OCI-LY1 (cell line): ENCODE measurements at regions not wholly inside any gene's neighbourhood (a gene's known extent, or its start where the extent isn't known, plus 50 kb on each side); places are given as distances from the start of the nearest gene placed in this dataset.

ENCODE experiments used
- H2AFZ ChIP-seq: fragments of 200-600 bp; sonication (generic), shearing (Covaris generic); 2 replicates; pipeline ENCODE4 v1.6.0; 2014; ENCODE audit warnings: antibody characterized with exemption, mild to moderate bottlenecking, low read length
- H3F3A ChIP-seq: fragments of 200-600 bp; sonication (generic), shearing (Covaris generic); 2 replicates; pipeline ENCODE4 v1.6.0; 2014; ENCODE audit warnings: mild to moderate bottlenecking, antibody characterized with exemption, low read length, moderate library complexity; ENCODE audit not compliant: insufficient read depth
- H3K27ac ChIP-seq: fragments of 200-600 bp; sonication (generic); 2 replicates; pipeline ENCODE4 v1.5.1; 2014; ENCODE audit warnings: low read length, mixed run types, mild to moderate bottlenecking, low read depth; ENCODE audit not compliant: poor library complexity, severe bottlenecking
- H3K27me3 ChIP-seq: fragments of 200-600 bp; sonication (generic); 2 replicates; pipeline ENCODE4 v1.6.0; 2014; ENCODE audit warnings: antibody characterized with exemption, mild to moderate bottlenecking, low read length, moderate library complexity; ENCODE audit not compliant: insufficient read depth
- H3K36me3 ChIP-seq: fragments of 200-600 bp; sonication (generic); 2 replicates; pipeline ENCODE4 v1.6.1; 2014; ENCODE audit warnings: mild to moderate bottlenecking, antibody characterized with exemption, low read length, moderate library complexity, mixed read lengths; ENCODE audit not compliant: insufficient read depth
- H3K4me1 ChIP-seq: fragments of 200-600 bp; sonication (generic); 2 replicates; pipeline ENCODE4 v1.5.1; 2014; ENCODE audit warnings: mild to moderate bottlenecking, low read length, moderate library complexity; ENCODE audit not compliant: insufficient read depth, severe bottlenecking
- H3K4me2 ChIP-seq: fragments of 200-600 bp; sonication (generic), shearing (Covaris generic); 2 replicates; pipeline ENCODE4 v1.6.1; 2014; ENCODE audit warnings: low read length
- H3K4me3 ChIP-seq: fragments of 200-600 bp; sonication (generic); 2 replicates; pipeline ENCODE4 v1.5.1; 2014; ENCODE audit warnings: low read length, low read depth, mild to moderate bottlenecking, mixed read lengths; ENCODE audit not compliant: poor library complexity, severe bottlenecking
- H3K79me2 ChIP-seq: fragments of 200-600 bp; shearing (Covaris generic); 2 replicates; pipeline ENCODE4 v1.6.1; 2016; ENCODE audit warnings: mixed run types, low read length, mixed read lengths; ENCODE audit not compliant: insufficient read depth
- H3K9ac ChIP-seq: fragments of 200-600 bp; sonication (generic), shearing (Covaris generic); 2 replicates; pipeline ENCODE4 v1.6.1; 2014; ENCODE audit warnings: mild to moderate bottlenecking, low read length, mixed read lengths
- H3K9me2 ChIP-seq: fragments of 200-600 bp; sonication (generic), shearing (Covaris generic); 2 replicates; pipeline ENCODE4 v1.6.1; 2014; ENCODE audit warnings: low read depth, mild to moderate bottlenecking, low read length, mixed read lengths
- H3K9me3 ChIP-seq: fragments of 200-600 bp; shearing (Covaris generic); 2 replicates; pipeline ENCODE4 v1.6.1; 2014; ENCODE audit warnings: low read length, mixed read lengths
- H4K20me1 ChIP-seq: fragments of 200-600 bp; sonication (generic), shearing (Covaris generic); 2 replicates; pipeline ENCODE4 v1.6.0; 2016; ENCODE audit warnings: mild to moderate bottlenecking, low read length; ENCODE audit not compliant: insufficient read depth
- CTCF ChIP-seq: fragments of 200-600 bp; sonication (generic), shearing (Covaris generic); IDR thresholded peaks from 2 replicates; pipeline ENCODE4 v1.5.1; 2017; ENCODE audit warnings: mild to moderate bottlenecking, antibody characterized with exemption, low read length, moderate library complexity, mixed read lengths
- EZH2 ChIP-seq: fragments of 200-600 bp; sonication (generic), shearing (Covaris generic); IDR thresholded peaks from 2 replicates; pipeline ENCODE4 v1.8.0; 2017; ENCODE audit warnings: borderline replicate concordance, mixed run types, mild to moderate bottlenecking, antibody characterized with exemption, low read length, moderate library complexity, mixed read lengths

DNA sequence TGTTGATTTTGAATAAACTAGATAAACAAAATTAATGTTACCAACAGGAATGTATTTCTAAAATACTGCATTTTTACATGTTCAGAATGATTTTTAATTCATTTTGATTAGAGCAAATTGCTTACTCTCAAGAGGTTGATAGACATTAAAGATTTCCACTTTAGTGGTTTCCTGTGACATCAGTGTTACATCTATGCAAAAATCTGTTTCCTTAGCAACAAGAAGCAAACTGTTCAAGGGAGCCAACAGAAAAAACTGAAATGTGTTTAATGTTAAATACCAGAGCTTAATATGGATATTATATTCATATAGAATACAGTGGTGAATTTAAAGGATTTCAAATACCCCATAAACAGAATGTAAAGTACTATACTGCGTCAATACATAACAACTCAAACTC lies 277.8 kb downstream of the GABRG1 start:
- Histone ChIP-seq H3K4me3 (no peak overlapping the region), H3K9ac (no peak overlapping the region), H3K79me2 (no peaks in the 10 kb centered on the region), H3K9me2 (no peaks in the 10 kb centered on the region), H3K36me3 (no peaks in the 10 kb centered on the region), H3K4me2 (no peak overlapping the region), H3K27ac (no peak overlapping the region), H3K4me1 (no peaks in the 10 kb centered on the region), H2AFZ (no peak overlapping the region), H3K9me3 (no peaks in the 10 kb centered on the region), H4K20me1 (no peaks in the 10 kb centered on the region), H3K27me3 (no peaks in the 10 kb centered on the region), H3F3A (no peaks in the 10 kb centered on the region)
- TF ChIP-seq CTCF, result no peak
- no peak for TF ChIP-seq EZH2

DNA sequence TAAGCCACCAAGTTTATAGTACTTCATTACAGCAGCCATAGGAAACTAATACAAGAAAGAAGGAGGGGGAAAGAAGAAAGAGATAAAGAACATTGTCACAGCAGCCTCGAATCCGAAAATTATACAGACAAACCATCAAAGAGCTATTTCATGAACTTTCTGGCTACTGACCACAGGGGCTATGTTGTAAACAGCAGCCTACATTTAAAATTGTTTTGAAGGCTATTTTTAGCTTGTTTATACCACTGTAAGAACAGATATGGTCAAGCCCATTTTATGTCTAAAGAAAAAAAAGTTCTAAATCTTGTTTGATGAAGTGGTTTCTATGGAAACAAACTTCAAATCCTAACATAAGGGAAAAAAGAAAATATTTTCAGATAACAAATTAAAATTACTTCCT lies 282.1 kb downstream of the GABRG1 start:
- H3K27me3 ChIP-seq, result no peaks in the 10 kb centered on the region
- no peaks in the 10 kb centered on the region for H3K9me3 ChIP-seq
- H3F3A ChIP-seq, result no peaks in the 10 kb centered on the region
- no peaks in the 10 kb centered on the region for H3K4me1 ChIP-seq
- H3K4me2 ChIP-seq, result no peak overlapping the region
- H3K79me2 ChIP-seq, result no peaks in the 10 kb centered on the region
- no peaks in the 10 kb centered on the region for H3K9me2 ChIP-seq
- no peak overlapping the region for H3K27ac ChIP-seq
- no peaks in the 10 kb centered on the region for H3K36me3 ChIP-seq
- no peak overlapping the region for H2AFZ ChIP-seq
- H3K9ac ChIP-seq, result no peak overlapping the region
- TF ChIP-seq EZH2, result no peak
- no peak overlapping the region for H3K4me3 ChIP-seq
- H4K20me1 ChIP-seq, result no peaks in the 10 kb centered on the region

- H3K9me2 ChIP-seq, result no peaks in the 10 kb centered on the region
- no peak overlapping the region for H3K4me3 ChIP-seq
- no peak for TF ChIP-seq EZH2
- no peak for TF ChIP-seq CTCF
- no peaks in the 10 kb centered on the region for H3K27me3 ChIP-seq
- H3K4me2 ChIP-seq, result no peak overlapping the region
- no peaks in the 10 kb centered on the region for H3K9me3 ChIP-seq
- H2AFZ ChIP-seq, result no peak overlapping the region
- no peaks in the 10 kb centered on the region for H3F3A ChIP-seq
- no peak overlapping the region for H3K27ac ChIP-seq
- no peaks in the 10 kb centered on the region for H3K79me2 ChIP-seq
- H3K9ac ChIP-seq, result no peak overlapping the region
- no peaks in the 10 kb centered on the region for H3K4me1 ChIP-seq
- H3K36me3 ChIP-seq, result no peaks in the 10 kb centered on the region
- H4K20me1 ChIP-seq, result no peaks in the 10 kb centered on the region
Measured at GRCh38 chr4:45831692-45832091, 292.2 kb downstream of the GABRG1 start.

- H3K9me3 ChIP-seq, result no peaks in the 10 kb centered on the region
- no peak overlapping the region for H3K27ac ChIP-seq
- H3K79me2 ChIP-seq, result no peaks in the 10 kb centered on the region
- H2AFZ ChIP-seq, result no peak overlapping the region
- no peak overlapping the region for H3K4me2 ChIP-seq
- H3K9ac ChIP-seq, result no peak overlapping the region
- H3K36me3 ChIP-seq, result no peaks in the 10 kb centered on the region
- H3K9me2 ChIP-seq, result no peaks in the 10 kb centered on the region
- H3F3A ChIP-seq, result no peaks in the 10 kb centered on the region
- no peak overlapping the region for H3K4me3 ChIP-seq
- no peaks in the 10 kb centered on the region for H3K27me3 ChIP-seq
- TF ChIP-seq CTCF (no peak), EZH2 (no peak)
- no peaks in the 10 kb centered on the region for H3K4me1 ChIP-seq
- H4K20me1 ChIP-seq, result no peaks in the 10 kb centered on the region
Measured at GRCh38 chr4:45803994-45804393, 319.9 kb downstream of the GABRG1 start.
